SJSA1 (cell line): ENCODE measurements at regions not wholly inside any gene's neighbourhood (a gene's known extent, or its start where the extent isn't known, plus 50 kb on each side); places are given as distances from the start of the nearest gene placed in this dataset.
"Not testable (repeated sequence)": the region's sequence is repeated elsewhere in the genome, so short reads cannot be mapped to it uniquely, and the experiment has no call there.

Experiments
- DNase-seq, 2 experiments: peaks; one replicate each; pipeline ENCODE4 v3.0.0-alpha.2; 2015 to 2020; ENCODE audit warnings: low spot score in 2 of 2, low read depth in 1 of 2
- H3K27ac ChIP-seq: fragments of 250-450 bp; sonication (Bioruptor Pico); 2 replicates; pipeline ENCODE4 v1.5.1; 2020; ENCODE audit warnings: mild to moderate bottlenecking, moderate library complexity
- H3K27me3 ChIP-seq: fragments of 250-450 bp; sonication (Bioruptor Pico); replicated peaks from 2 replicates; pipeline ENCODE4 v1.5.1; 2020; ENCODE audit warnings: mild to moderate bottlenecking, moderate library complexity
- H3K36me3 ChIP-seq: fragments of 250-450 bp; sonication (Bioruptor Pico); 2 replicates; pipeline ENCODE4 v1.5.1; 2020; ENCODE audit warnings: mild to moderate bottlenecking
- H3K4me1 ChIP-seq: fragments of 250-450 bp; sonication (Bioruptor Pico); replicated peaks from 2 replicates; pipeline ENCODE4 v1.6.1; 2021; ENCODE audit warnings: mild to moderate bottlenecking
- H3K4me3 ChIP-seq: fragments of 250-450 bp; sonication (Bioruptor Pico); 2 replicates; pipeline ENCODE4 v1.5.1; 2020; ENCODE audit warnings: mild to moderate bottlenecking
- H3K9me3 ChIP-seq: fragments of 250-450 bp; sonication (Bioruptor Pico); replicated peaks from 2 replicates; pipeline ENCODE4 v1.5.1; 2020; ENCODE audit warnings: mild to moderate bottlenecking

DNA sequence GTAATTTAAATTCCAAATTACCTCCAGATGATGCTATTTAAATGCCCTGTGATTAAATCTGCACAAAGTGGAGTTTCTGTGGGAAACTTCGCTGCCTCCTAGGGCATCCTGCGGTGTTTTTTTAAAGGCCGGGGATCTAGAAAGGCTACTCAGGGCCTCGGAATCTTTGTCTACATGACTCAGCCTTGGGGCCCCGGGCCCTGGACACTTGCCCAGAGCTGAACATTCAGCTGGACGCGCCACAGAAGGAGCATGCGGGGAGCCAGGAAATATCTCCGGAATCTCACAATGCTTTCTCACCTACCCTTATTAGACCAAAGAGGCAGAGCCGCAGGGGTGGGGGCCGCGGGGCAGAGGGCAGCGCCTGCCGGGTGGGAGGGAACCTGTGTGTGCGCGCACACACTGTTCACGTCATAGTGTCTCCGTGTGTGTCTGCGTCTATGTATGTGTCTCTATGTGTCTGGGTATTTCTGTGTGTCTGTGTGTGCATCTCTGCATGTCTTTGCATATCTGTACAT, 145.5 kb upstream of the TPM1 start:
- no peak overlapping the region for H3K4me3 ChIP-seq
- peaks cover 41% of the 10 kb centered on the region for H3K4me1 ChIP-seq
- H3K27ac ChIP-seq = peak overlapping the region; percentile 100
- H3K27me3 ChIP-seq = no peaks in the 10 kb centered on the region
- H3K9me3 ChIP-seq = no peaks in the 10 kb centered on the region
- peak; percentile 98 to 99 for DNase-seq
- H3K36me3 ChIP-seq = no peaks in the 10 kb centered on the region

DNA sequence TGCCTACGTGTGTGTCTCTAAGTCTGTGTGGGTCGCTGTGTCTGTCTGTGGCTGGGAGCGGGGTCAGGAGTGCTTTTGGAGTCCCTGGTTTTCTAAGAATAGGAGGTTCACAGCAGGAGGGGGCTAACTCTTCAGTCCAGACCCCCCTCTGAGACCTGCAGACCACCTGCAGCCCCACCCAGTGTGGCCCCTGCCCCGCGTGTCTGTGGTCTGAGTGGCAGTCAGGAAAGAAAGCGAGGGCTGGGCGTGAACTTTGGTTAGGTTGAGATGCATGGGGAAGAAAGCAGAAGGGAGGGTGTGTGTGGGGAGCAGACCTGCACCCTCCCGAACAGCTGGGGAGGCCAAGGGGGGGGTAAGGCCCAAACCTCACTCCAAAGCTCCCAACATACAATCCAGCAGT, 144.9 kb upstream of the TPM1 start:
- Histone ChIP-seq H3K4me1 (peaks cover 41% of the 10 kb centered on the region), H3K27me3 (no peaks in the 10 kb centered on the region), H3K36me3 (no peaks in the 10 kb centered on the region), H3K4me3 (no peak overlapping the region), H3K9me3 (no peaks in the 10 kb centered on the region), H3K27ac (peak overlapping the region; percentile 61)
- no peak for DNase-seq

DNA sequence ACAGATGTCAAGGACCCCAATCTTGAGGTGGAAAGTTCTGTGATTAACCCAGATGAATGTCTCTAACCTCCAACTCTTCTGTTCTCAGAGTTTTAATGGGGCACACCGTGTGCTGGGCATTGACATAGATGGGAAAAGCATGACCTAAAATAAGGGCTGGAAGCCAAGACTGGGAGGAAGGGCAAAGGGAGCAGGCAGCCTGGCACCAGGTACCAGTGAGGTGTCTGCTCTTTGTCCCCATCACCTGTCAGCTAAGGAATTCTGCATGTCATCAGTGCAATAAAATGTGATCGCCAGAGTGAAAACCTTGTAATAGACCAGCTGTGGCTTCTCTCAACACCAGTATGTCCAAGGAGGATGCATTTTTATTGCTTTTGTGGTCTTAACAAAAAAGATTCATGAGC, 143.5 kb upstream of the TPM1 start:
- H3K4me1 ChIP-seq = peaks cover 36% of the 10 kb centered on the region
- DNase-seq = no peak
- no peak overlapping the region for H3K27ac ChIP-seq
- H3K27me3 ChIP-seq = no peaks in the 10 kb centered on the region
- H3K9me3 ChIP-seq = no peaks in the 10 kb centered on the region
- no peak overlapping the region for H3K4me3 ChIP-seq
- no peaks in the 10 kb centered on the region for H3K36me3 ChIP-seq

- H3K27ac ChIP-seq = no peak overlapping the region
- H3K4me3 ChIP-seq = no peak overlapping the region
- DNase-seq = no peak
- no peaks in the 10 kb centered on the region for H3K9me3 ChIP-seq
- H3K27me3 ChIP-seq = no peaks in the 10 kb centered on the region
- peaks cover 25% of the 10 kb centered on the region for H3K4me1 ChIP-seq
- no peaks in the 10 kb centered on the region for H3K36me3 ChIP-seq
Measured at GRCh38 chr15:62900071-62900802, 142.3 kb upstream of the TPM1 start.

DNA sequence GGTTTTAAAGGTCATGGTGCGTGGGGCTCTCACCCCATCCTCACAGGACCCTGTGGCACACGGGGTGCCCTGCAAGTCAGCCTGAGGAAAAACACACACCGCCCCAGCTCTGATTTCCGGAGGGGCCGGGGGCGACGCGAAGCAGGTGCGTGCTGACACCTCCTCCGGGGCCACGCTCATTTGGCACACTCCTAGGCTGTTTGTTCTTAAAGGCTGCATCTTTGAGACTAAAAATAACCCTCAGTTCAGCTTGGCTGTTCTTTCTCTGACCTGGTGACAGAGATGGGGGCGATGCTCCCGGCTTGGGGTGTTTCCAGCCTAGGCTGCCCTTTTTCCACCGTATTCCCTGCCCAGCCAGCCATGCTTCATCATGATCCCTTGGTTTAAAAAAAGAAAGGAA, 141.5 kb upstream of the TPM1 start:
- Histone ChIP-seq H3K4me1 (peaks cover 16% of the 10 kb centered on the region), H3K4me3 (no peak overlapping the region), H3K27ac (no peak overlapping the region), H3K36me3 (no peaks in the 10 kb centered on the region), H3K27me3 (no peaks in the 10 kb centered on the region), H3K9me3 (no peaks in the 10 kb centered on the region)
- no peak for DNase-seq

DNA sequence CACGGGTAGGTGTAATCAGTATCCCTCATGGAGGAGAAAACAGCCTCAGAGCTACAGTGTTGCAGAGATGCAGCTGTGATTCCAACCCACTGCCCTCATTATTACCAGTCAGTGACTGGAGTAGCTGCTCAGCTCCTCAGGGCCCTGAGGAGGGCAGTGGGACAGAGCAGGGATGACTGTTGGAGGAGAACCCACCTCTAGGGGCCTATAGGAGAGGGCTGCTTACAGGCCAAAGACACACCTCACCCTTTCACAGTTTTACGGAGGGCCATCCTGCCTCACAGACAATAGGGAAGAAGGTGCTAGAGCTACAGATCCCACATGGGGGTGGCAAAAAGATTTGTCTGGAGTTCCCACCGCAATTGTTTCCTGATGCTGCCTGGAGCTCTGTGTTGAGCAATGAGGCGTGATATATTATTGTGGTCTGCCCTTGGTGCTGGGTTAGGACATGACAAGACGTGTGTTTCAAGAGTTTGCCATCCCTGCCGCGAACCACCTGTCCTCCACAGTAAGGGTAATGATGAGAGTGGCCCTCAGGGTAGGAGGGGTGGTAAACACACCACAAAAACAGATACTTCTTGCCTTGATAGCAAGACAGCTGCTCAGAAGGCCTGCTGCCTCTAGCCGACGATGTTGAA, 140.5 kb upstream of the TPM1 start:
- Histone ChIP-seq H3K9me3 (no peaks in the 10 kb centered on the region), H3K27ac (no peak overlapping the region), H3K4me3 (no peak overlapping the region), H3K4me1 (peaks cover 9% of the 10 kb centered on the region), H3K27me3 (no peaks in the 10 kb centered on the region), H3K36me3 (no peaks in the 10 kb centered on the region)
- no peak for DNase-seq

DNA sequence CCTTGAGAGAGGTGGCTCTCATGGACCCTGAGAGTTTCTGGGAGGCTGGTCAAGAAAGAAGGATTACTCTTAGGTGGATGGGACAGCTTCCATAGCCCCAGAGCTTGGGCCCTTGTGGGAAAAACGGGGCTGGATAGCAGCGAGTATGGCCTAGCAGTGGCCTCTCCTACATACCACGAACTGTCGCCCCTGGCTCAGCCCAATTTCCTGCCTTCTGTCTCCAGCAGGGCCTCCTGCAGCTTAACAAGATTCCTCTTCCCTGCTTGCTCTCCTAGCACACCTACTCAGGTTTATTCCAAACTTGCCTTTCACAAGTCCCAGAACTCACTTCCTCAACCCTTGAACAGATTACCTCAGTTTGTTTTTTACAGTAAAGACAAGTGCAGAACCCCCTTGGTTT, 139.7 kb upstream of the TPM1 start:
- peaks cover 3% of the 10 kb centered on the region for H3K4me1 ChIP-seq
- no peaks in the 10 kb centered on the region for H3K36me3 ChIP-seq
- DNase-seq = no peak
- H3K9me3 ChIP-seq = no peaks in the 10 kb centered on the region
- H3K27me3 ChIP-seq = no peaks in the 10 kb centered on the region
- H3K4me3 ChIP-seq = no peak overlapping the region
- no peak overlapping the region for H3K27ac ChIP-seq

DNA sequence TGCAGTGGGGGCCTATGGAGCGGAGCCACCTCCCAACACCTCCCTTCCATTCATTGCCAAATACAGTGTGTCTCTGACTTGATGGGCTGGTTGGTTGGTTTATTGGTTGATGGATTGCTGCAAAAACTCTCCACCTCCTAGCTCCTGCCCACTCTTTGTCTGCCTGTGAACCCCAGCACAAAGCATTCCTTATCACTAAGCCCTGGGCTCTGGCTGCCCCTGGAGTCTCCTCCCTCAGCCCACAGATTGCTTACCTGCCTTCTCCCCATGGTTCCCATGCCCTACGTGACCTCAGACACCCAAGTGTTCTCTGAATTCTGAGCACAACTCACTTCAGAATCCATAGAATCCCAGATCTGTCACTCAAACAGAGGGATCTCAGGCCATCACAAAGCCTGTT, 139.1 kb upstream of the TPM1 start:
- DNase-seq = no peak
- H3K27me3 ChIP-seq = no peaks in the 10 kb centered on the region
- no peaks in the 10 kb centered on the region for H3K9me3 ChIP-seq
- no peaks in the 10 kb centered on the region for H3K36me3 ChIP-seq
- H3K4me1 ChIP-seq = no peaks in the 10 kb centered on the region
- H3K4me3 ChIP-seq = no peak overlapping the region
- no peak overlapping the region for H3K27ac ChIP-seq

DNA sequence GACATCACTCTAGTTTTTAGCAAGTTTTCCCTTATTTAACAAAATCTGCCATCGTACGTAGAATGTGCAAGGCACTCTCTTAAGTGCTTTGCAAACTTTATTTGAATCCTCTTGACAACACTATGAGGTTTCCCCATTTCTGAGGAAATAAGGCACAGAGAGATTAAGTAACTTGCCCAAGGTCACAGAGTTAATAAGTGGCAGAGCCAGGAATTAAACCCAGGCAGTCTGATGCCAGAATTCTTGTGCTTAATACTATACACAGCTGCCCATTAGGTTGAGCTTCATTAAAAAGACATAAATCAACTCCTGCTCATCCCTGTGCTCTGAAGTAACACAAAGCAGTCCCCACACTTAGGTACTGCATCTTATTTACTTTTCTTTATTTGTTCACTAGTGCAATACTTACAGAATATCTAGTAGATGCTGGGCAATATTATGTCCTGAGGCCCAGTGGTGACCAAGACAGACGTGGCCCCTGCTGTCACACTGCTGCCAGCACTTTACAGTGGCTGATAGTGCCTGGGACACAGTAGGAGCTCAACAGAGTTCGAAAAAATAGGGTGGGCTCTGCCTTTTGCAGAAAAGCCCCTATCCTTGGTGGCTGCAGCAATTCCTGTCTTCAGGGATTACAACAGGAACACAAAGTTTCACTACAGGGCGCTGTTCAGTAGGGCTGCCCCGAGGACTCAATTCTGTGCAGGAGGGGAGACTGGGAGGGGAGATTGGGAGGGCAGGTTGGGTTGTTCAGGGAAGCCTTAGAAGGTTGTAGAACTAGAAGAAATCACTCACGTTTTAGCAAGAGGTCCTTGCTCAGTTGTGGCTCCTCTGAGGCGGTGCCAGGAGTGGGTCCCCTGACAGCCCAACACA, 138.3 kb upstream of the TPM1 start:
- no peak for DNase-seq

DNA sequence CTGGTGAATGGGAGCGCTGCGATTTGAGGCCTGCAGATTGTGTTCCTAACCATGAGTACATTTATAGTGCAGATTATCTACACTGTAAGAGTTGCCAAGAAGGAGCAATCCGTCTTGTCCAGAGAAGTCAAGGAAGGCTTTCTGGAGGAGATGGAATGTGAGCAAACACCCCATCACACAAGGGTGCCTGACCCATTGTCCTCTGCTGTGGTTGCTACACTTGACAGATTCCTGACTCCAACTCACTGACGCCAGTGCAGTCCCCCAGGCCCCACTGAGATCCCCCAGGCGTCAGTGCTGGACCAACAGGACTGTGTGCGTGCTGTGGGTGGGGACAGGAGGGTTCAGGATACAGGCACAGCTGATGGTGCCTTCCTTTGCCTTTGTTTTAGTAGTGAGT, 135.9 kb upstream of the TPM1 start:
- Histone ChIP-seq H3K36me3 (no peaks in the 10 kb centered on the region), H3K4me1 (peaks cover 5% of the 10 kb centered on the region), H3K9me3 (no peaks in the 10 kb centered on the region), H3K27me3 (no peaks in the 10 kb centered on the region), H3K27ac (no peak overlapping the region), H3K4me3 (no peak overlapping the region)
- DNase-seq = no peak

More for the DNA sequence above, 138.3 kb upstream of the TPM1 start:
- Histone ChIP-seq H3K4me3 (no peak overlapping the region), H3K27me3 (no peaks in the 10 kb centered on the region), H3K27ac (no peak overlapping the region), H3K9me3 (no peaks in the 10 kb centered on the region), H3K4me1 (peaks cover 3% of the 10 kb centered on the region), H3K36me3 (no peaks in the 10 kb centered on the region)

GRCh38 chr15:62907275-62907674, 135.3 kb upstream of the TPM1 start:
- no peaks in the 10 kb centered on the region for H3K36me3 ChIP-seq
- H3K27me3 ChIP-seq = no peaks in the 10 kb centered on the region
- H3K4me3 ChIP-seq = no peak overlapping the region

GRCh38 chr15:62908341-62908740, 134.2 kb upstream of the TPM1 start:
- H3K36me3 ChIP-seq, H3K4me3 ChIP-seq, H3K4me1 ChIP-seq, DNase-seq, H3K9me3 ChIP-seq, H3K27me3 ChIP-seq, H3K27ac ChIP-seq: not testable (repeated sequence)

More at GRCh38 chr15:62907275-62907674, 135.3 kb upstream of the TPM1 start:
- no peaks in the 10 kb centered on the region for H3K9me3 ChIP-seq
- peaks cover 5% of the 10 kb centered on the region for H3K4me1 ChIP-seq
- no peak for DNase-seq
- no peak overlapping the region for H3K27ac ChIP-seq

- Histone ChIP-seq H3K4me3 (no peak overlapping the region), H3K36me3 (no peaks in the 10 kb centered on the region), H3K9me3 (no peaks in the 10 kb centered on the region), H3K4me1 (peaks cover 5% of the 10 kb centered on the region), H3K27me3 (no peaks in the 10 kb centered on the region), H3K27ac (no peak overlapping the region)
- no peak for DNase-seq
Measured at GRCh38 chr15:62909257-62909656, 133.3 kb upstream of the TPM1 start.

DNA sequence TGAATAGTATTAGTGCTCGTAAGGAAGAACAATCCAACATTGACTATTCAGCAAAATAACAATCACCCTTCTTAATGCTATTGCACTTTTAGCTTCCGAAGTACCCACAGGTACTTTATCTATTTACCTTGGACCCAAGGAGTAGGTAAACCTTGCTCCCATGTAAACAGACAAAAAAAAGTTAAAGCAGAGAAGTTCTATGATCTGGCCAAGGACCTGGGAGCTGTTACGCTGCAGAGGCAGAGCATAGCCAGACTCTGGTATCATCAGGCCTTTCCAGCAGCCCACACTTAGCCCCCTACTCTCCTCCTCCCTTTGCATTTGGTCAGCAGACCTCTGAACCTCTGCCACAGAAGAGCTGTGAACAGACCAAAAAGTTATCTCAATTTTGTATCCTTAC, 130.3 kb upstream of the TPM1 start:
- Histone ChIP-seq H3K27me3 (no peaks in the 10 kb centered on the region), H3K4me1 (peaks cover 5% of the 10 kb centered on the region), H3K4me3 (no peak overlapping the region), H3K27ac (no peak overlapping the region), H3K36me3 (no peaks in the 10 kb centered on the region), H3K9me3 (no peaks in the 10 kb centered on the region)
- DNase-seq = no peak
